ENCODE measurements at regions not wholly inside any gene's neighbourhood (a gene's known extent, or its start where the extent isn't known, plus 50 kb on each side); places are given as distances from the start of the nearest gene placed in this dataset.

GRCh38 chr18:55967019-55967418, 379.0 kb upstream of the TCF4 start:
- TF ChIP-seq CTCF (IDR thresholded peaks at IDR 0.05) (no peak), POLR2A (IDR thresholded peaks at IDR 0.05) (no peak)
